Spleen (tissue), 7 donors: ENCODE measurements at regions not wholly inside any gene's neighbourhood (a gene's known extent, or its start where the extent isn't known, plus 50 kb on each side); places are given as distances from the start of the nearest gene placed in this dataset.

ENCODE experiments used
- CTCF ChIP-seq, 11 experiments: fragments of 200-600 bp in 7 of 11; fragments of 450-650 bp in 4 of 11; sonication (generic) in 4 of 11; IDR thresholded peaks in 8 of 11; conservative IDR thresholded peaks in 3 of 11; 1 replicate in 7 of 11; 2 replicates in 4 of 11; pipeline versions ENCODE4 v1.4.0 to v1.8.0; 2016 to 2021; ENCODE audit warnings: antibody characterized with exemption in 11 of 11, inconsistent platforms in 4 of 11, mild to moderate bottlenecking in 1 of 11
- POLR2A ChIP-seq, 3 donors: fragments of 450-650 bp; IDR thresholded peaks; one replicate each; pipeline ENCODE4 v1.5.1; 2017; ENCODE audit warnings: antibody characterized with exemption in 3 of 3, mild to moderate bottlenecking in 1 of 3
- donor health status: DM: no; HTN: no; CAD: no; lungs with moderate emphysema.
- donor health status: DM: no; HTN: no; CAD: no.
- donor health status: DM: no; HTN: no; CAD: no.

GRCh38 chr9:103889989-103890388 lies 204.1 kb upstream of the SMC2 start:
- no peak for TF ChIP-seq CTCF (IDR thresholded peaks at IDR 0.05 in 8 of 11, conservative IDR thresholded peaks at IDR 0.05 in 3 of 11)
- TF ChIP-seq POLR2A (IDR thresholded peaks at IDR 0.05): no peak
